ENCODE measurements at regions not wholly inside any gene's neighbourhood (a gene's known extent, or its start where the extent isn't known, plus 50 kb on each side); places are given as distances from the start of the nearest gene placed in this dataset.
A peak's percentile ranks its signal among the peaks of the same experiment; 100 is the strongest.

GRCh38 chr6:104614394-104614793 is 245.3 kb downstream of the HACE1 start:
- no peak for DNase-seq (ENCODE audit: low spot score)

- DNase-seq (ENCODE audit: low spot score): no peak
Observed at GRCh38 chr6:104613416-104614001, 246.2 kb downstream of the HACE1 start.

GRCh38 chr6:104612541-104612940 is 247.2 kb downstream of the HACE1 start:
- no peak for DNase-seq (ENCODE audit: low spot score)

GRCh38 chr6:104608101-104608500 is 251.6 kb downstream of the HACE1 start:
- DNase-seq (ENCODE audit: low spot score): no peak

GRCh38 chr6:104607501-104607900 is 252.2 kb downstream of the HACE1 start:
- DNase-seq (ENCODE audit: low spot score): no peak

- DNase-seq (ENCODE audit: low spot score): no peak
Observed at GRCh38 chr6:104606361-104606760, 253.4 kb downstream of the HACE1 start.

GRCh38 chr6:104604685-104605084 is 255.0 kb downstream of the HACE1 start:
- DNase-seq (ENCODE audit: low spot score): no peak

GRCh38 chr6:104603108-104603745 is 256.5 kb downstream of the HACE1 start:
- no peak for DNase-seq (ENCODE audit: low spot score)

- DNase-seq (ENCODE audit: low spot score): no peak
Observed at GRCh38 chr6:104601721-104602120, 258.0 kb downstream of the HACE1 start.

- DNase-seq (ENCODE audit: low spot score): no peak
Observed at GRCh38 chr6:104601131-104601651, 258.5 kb downstream of the HACE1 start.

- DNase-seq (ENCODE audit: low spot score): no peak
Observed at GRCh38 chr6:104600639-104600931, 259.1 kb downstream of the HACE1 start.

GRCh38 chr6:104599821-104600638 is 259.7 kb downstream of the HACE1 start:
- DNase-seq (ENCODE audit: low spot score): no peak

- DNase-seq (ENCODE audit: low spot score): peak; percentile 30
Observed at GRCh38 chr6:104597541-104598050, 262.1 kb downstream of the HACE1 start.

GRCh38 chr6:104596091-104596490 is 263.6 kb downstream of the HACE1 start:
- no peak for DNase-seq (ENCODE audit: low spot score)

- no peak for DNase-seq (ENCODE audit: low spot score)
Observed at GRCh38 chr6:104595311-104595820, 264.4 kb downstream of the HACE1 start.

GRCh38 chr6:104591573-104592334 is 268.0 kb downstream of the HACE1 start:
- no peak for DNase-seq (ENCODE audit: low spot score)

- no peak for DNase-seq (ENCODE audit: low spot score)
Observed at GRCh38 chr6:104589940-104590339, 269.8 kb downstream of the HACE1 start.

- DNase-seq (ENCODE audit: low spot score): peak; percentile 22
Observed at GRCh38 chr6:104585646-104586045, 274.1 kb downstream of the HACE1 start.

GRCh38 chr6:104580452-104580851 is 279.3 kb downstream of the HACE1 start:
- DNase-seq (ENCODE audit: low spot score): no peak

GRCh38 chr6:104579310-104579863 is 280.3 kb downstream of the HACE1 start:
- no peak for DNase-seq (ENCODE audit: low spot score)

GRCh38 chr6:104575536-104575935 is 284.2 kb downstream of the HACE1 start:
- no peak for DNase-seq (ENCODE audit: low spot score)

Measured in kidney capillary endothelial cell (primary cell).